ENCODE measurements at regions not wholly inside any gene's neighbourhood (a gene's known extent, or its start where the extent isn't known, plus 50 kb on each side); places are given as distances from the start of the nearest gene placed in this dataset.
"Not testable (repeated sequence)": the region's sequence is repeated elsewhere in the genome, so short reads cannot be mapped to it uniquely, and the experiment has no call there.

DNA sequence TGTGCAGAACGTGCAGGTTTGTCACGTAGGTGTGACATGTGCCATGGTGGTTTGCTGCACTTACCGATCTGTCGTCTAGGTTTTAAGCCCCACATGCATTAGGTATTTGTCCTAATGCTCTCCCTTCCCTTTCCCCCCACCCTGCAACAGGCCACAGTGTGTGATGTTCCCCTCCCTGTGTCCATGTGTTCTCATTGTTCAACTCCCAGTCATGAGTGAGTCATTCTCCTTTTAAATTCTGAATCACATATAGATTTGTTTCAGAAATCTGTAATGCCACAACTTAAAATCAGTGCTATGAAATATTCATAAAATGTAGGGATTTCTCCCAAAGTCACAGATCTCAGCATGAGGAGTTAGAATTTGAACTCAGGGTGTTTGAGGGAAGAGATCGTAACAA, 552.5 kb upstream of the MBL2 start:
- DNase-seq = no peak

- DNase-seq = no peak
These were observed 543.1 kb upstream of the MBL2 start for GRCh38 chr10:53315709-53316108.

- DNase-seq = no peak
These were observed 542.3 kb upstream of the MBL2 start for GRCh38 chr10:53314876-53315275.

DNA sequence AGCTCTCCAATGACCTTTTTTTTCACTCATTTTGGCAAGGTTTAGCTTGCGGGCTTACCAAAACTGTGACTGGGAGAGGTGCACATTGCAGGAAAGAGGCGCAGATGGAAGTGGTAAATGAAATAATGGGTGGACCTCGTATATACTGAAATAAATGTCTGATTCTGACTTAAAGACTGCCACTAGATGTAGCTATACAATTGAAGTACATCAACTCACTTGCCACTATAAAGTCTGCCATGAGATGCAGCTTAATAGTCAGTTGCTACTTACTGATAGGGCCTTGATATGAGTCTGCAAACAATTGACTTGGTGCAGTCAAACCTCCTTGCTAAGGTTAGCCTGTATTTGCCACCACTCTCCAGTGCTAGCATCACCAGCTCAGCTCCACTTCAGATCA, 525.9 kb upstream of the MBL2 start:
- no peak for DNase-seq

GRCh38 chr10:53284615-53285182, 512.1 kb upstream of the MBL2 start:
- no peak for DNase-seq

DNA sequence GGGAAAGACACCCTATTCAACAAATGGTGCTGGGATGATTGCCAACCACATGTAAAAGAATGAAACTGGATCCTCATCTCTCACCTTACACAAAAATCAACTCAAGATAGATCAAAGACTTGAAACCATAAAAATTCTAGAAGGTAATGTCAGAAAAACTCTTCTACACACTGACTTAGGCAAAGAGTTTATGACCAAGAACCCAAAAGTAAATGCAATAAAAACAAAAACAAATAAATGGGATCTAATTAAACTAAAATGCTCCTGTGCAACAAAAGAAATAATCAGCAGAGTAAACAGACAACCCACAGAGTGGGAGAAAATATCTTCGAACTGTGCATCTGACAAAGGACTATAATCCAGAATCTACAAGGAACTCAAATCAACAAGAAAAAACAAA, 504.2 kb upstream of the MBL2 start:
- DNase-seq = no peak

DNA sequence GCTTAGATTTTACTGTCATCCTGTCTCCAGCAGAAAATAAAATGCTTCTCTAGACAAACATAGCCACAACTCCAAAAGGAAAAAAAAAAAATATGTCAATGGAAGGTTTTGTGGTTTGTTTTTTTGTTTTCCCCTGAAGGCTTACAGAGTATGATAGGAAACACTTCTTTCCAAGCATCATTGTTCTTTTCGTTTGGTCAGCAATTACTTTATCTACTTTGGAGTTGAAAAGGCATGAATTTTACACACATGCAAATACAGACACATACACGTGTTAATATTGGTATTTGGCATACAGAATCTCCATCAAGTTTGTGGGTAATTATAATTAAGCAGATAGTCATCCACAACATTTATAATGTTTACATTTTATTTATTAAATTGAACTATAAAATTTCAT, 496.9 kb upstream of the MBL2 start:
- no peak for DNase-seq

DNA sequence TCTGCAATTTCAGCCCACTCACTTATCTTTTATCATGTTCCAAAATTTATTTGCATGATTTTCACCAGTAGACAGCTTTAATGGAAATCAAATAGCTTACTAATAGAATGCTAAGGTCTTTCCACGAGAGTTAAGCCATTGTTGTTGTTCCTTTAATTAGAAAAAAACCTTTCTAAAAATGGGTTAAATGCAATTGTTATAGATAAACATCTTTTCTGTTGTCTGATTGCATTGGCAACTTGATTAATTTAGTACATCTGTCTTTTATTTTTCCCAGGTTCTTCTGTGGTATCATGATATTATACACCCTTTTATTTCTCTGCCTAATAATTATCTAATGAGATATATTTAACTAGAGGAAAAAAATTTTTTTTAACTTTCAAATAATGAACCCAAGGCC, 487.6 kb upstream of the MBL2 start:
- no peak for DNase-seq

DNA sequence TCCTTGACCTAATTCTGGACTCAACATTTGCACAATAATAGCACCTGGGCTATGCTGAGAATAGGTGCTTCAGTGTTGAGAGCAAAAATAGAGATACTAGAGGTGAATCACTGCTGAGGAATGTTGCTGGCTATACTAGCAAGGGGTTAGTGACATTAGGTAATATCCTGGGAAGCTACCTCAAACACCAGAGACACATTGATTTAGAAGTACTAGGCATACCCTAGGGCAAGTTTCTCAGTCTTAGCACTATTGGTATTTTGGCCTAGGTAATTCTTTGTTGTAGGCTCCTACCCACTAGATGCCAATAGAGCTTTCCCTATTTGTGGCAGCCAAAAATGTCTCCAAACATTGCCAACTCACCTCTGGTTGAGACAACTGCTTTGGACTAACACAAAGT, 484.0 kb upstream of the MBL2 start:
- no peak for DNase-seq

DNA sequence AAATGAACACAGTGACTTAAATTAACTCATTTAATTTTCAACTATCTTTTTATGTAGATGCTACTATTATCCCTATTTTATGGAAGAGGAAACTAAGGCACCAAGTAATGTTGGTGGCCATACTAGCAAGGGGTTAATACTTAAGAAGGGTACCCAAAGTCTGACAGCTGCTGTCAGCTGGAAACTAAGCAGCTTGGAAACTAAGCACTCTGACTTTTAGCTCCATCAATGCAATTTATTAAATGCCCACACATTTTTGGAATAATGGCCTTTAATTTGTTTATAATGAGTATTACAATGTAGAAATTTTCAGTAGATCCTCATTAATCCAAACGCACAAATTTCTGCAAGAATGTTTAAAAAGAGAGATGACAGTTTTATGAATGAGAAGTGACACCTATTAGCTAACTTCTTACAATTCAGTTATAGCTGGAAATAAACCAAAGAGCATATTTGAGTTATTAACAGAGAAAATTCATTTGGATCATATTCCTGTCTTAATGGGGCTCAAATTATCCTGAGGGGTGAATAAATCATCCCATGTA, 483.1 kb upstream of the MBL2 start:
- no peak for DNase-seq

- no peak for DNase-seq
These were observed 480.6 kb upstream of the MBL2 start for GRCh38 chr10:53253221-53253620.

GRCh38 chr10:53239873-53240272, 467.3 kb upstream of the MBL2 start:
- DNase-seq = no peak

- DNase-seq = no peak
These were observed 464.4 kb upstream of the MBL2 start for GRCh38 chr10:53236941-53237340.

GRCh38 chr10:53233749-53234148, 461.2 kb upstream of the MBL2 start:
- no peak for DNase-seq

- no peak for DNase-seq
These were observed 458.1 kb upstream of the MBL2 start for GRCh38 chr10:53230651-53231050.

- no peak for DNase-seq
These were observed 451.3 kb upstream of the MBL2 start for GRCh38 chr10:53223851-53224250.

DNA sequence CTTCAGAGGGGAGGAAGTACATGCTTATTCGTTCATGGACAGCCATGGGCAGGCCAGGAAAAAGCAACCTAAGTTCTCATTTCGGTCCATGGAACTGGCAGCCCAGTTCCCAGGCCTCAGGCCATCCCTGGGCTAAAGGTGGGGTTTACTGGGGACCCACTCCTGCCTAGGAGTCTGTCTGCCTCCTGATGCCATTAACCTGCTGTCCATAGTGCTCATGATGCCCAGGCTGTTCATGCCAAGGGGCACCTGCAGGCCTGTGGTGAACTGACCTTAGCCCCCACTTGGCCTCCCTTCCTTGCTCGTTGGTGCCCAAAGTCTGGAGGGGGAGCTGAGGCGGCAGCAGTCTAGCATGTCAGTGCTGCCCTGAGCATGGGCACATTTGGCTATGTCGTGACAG, 450.2 kb upstream of the MBL2 start:
- DNase-seq = no peak

DNA sequence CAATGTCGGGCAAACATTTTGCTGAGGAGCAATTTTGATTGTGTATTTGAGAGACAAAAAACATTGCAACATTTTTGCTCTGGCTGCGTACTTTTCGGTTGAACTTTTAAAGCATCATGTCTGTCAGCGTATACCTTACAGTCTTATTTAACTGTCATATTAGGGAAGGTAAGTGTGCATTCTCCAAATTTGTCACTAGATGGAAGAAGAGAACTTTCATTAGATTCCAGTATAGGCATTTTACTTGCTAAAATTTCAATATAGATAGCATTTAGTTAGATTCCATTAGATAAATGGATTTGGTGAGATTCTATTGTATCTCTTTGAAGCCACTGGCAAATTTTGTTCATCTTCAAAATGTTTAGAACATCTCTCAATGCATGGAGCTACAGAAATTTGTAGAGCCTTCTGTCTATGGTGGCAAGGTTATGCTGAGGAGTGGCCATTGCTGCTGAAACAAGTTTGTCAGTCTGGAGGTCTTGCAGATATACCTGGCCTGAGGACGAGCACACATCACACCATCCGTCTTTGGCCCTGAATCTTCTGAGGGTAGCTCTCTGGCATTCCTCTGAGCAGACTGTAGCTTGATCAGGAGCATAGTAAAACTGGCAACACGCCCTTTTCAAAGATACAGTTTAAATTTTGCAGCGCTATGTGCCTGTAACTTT, 437.5 kb upstream of the MBL2 start:
- peak; percentile 82 to 88 for DNase-seq

GRCh38 chr10:53183733-53184132, 411.1 kb upstream of the MBL2 start:
- DNase-seq = no peak

DNA sequence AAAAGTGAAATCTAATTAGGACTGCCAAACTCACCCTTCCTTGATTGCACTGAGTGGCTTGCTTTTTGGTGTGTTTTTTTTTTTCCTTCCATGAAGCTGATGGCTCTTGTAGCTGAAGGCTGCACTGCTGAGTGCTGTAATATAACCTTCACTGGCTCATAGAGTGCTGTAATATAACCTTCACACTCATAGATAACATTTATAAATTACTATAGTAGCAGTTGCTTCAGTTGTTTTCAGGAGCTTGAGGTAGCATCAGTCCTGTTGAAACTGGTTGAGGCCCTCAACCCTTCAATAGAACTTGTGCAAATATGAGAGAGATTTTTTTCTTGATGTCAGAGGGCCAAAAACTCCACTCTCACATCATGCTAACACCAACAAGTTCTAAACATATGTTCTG, 404.9 kb upstream of the MBL2 start:
- DNase-seq = no peak

DNA sequence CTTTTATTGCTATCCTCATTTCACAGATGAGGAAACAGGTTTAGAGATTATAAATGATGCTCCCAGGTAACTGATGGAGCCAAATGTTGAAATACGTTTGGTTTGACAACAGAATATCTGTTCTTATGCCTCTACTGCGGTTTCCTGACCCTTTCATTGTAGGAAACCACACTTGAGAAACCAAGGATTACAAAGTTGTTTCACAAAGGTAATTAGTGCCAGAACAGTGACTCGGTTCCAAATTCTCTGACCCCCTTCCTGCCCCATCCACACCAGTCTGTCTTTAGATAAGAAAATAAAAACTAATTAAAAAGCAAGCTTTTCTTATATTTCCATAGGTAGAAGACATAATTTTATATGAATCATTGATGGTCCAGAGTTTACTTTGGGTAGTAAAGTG, 393.7 kb upstream of the MBL2 start:
- no peak for DNase-seq

- DNase-seq = no peak
These were observed 390.3 kb upstream of the MBL2 start for GRCh38 chr10:53162856-53163255.

- no peak for DNase-seq
These were observed 388.6 kb upstream of the MBL2 start for GRCh38 chr10:53161231-53161630.

DNA sequence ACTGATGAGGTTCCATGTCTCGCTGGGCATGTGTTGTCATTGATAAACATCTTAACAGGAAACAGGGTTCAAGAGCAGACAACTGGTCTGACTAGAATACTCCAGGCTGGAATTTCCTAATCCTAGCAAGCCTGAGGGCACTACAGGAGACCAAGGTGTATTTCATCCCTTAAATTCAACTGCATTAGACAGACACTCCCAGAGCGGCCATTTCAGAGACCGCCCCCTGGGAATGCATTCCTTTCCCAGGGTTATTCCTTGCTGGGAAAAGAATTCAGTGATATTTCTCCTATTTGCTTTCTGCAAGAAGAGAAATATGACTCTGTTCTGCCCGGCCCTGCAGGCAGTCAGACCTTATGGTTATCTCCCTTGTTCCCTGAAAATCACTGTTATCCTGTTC, 383.1 kb upstream of the MBL2 start:
- not testable (repeated sequence) for DNase-seq

GRCh38 chr10:53153831-53154230, 381.2 kb upstream of the MBL2 start:
- DNase-seq = no peak

Data from Kasumi-1 (cell line).